ENCODE measurements at regions not wholly inside any gene's neighbourhood (a gene's known extent, or its start where the extent isn't known, plus 50 kb on each side); places are given as distances from the start of the nearest gene placed in this dataset.

GRCh38 chr1:96183485-96183884 is 538.1 kb upstream of the PTBP2 start:
- H3K4me1 Mint-ChIP-seq (ENCODE audit: low read depth), result no peaks in the 10 kb centered on the region
- Histone ChIP-seq H3K9me3 (ENCODE audit: control insufficient read depth in 1 of 2, insufficient read depth in 1 of 2, low read length in 2 of 2) (peaks cover 0 to 8% of the 10 kb centered on the region in 2 experiments), H3K36me3 (ENCODE audit: insufficient read depth, low read length) (no peaks in the 10 kb centered on the region), H3K4me1 (ENCODE audit: insufficient read depth, low read length) (no peaks in the 10 kb centered on the region), H3K27ac (ENCODE audit: low read depth in 1 of 2, low read length in 2 of 2) (no peak overlapping the region), H3K4me3 (ENCODE audit: low read length) (no peak overlapping the region), H3K27me3 (ENCODE audit: control insufficient read depth in 1 of 2, insufficient read depth in 2 of 2, low read length in 2 of 2) (no peaks in the 10 kb centered on the region)
- H3K4me3 Mint-ChIP-seq, result no peak overlapping the region
- H3K9me3 Mint-ChIP-seq, result no peaks in the 10 kb centered on the region
- ChIA-PET CTCF (interaction anchor here (0.6 kb wide), 1 partner anchor 280 kb away, joined by 4 read pairs; no protein-coding TSS in a partner anchor), POLR2A (interaction anchor here (1.1 kb wide), 1 partner anchor 11 kb away, joined by 4 read pairs; no protein-coding TSS in a partner anchor)
- intact Hi-C loops (cut with DNase I, micrococcal nuclease), result no loop called here
- ATAC-seq (ENCODE audit: poor library complexity) (no peak), DNase-seq (no peak)
- TF ChIP-seq CTCF (IDR thresholded peaks at IDR 0.05), result no peak
- no peak overlapping the region for H3K27ac Mint-ChIP-seq
- H3K36me3 Mint-ChIP-seq (ENCODE audit: low read depth), result no peaks in the 10 kb centered on the region
- no peaks in the 10 kb centered on the region for H3K27me3 Mint-ChIP-seq

DNA sequence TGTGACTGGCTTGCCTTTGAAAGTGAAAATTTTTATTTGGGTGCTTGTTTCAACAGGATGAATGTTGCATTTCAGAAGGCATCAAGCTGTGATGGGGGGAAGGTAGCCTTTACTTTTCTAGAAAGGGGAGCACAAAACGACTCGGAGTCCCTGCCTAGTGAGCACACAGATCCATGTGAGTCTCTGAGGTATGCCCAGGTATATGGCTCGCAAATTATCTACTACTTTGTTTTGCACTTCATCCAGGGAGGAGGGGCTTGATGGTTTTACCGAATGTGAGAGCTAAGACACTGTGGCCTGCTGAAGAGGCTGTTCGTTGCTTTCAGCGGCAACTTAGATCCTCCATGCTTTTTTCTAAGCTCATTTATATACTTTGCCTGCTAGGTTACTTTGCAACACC is 537.7 kb upstream of the PTBP2 start:
- CTCF ChIA-PET, result no interaction called here
- no peaks in the 10 kb centered on the region for H3K27me3 Mint-ChIP-seq
- H3K9me3 ChIP-seq (ENCODE audit: control insufficient read depth in 1 of 2, insufficient read depth in 1 of 2, low read length in 2 of 2), result peaks cover 0 to 8% of the 10 kb centered on the region in 2 experiments
- POLR2A ChIA-PET, result interaction anchor here (1.1 kb wide), 1 partner anchor 10 kb away, joined by 4 read pairs; no protein-coding TSS in a partner anchor
- no peaks in the 10 kb centered on the region for H3K27me3 ChIP-seq (ENCODE audit: control insufficient read depth in 1 of 2, insufficient read depth in 2 of 2, low read length in 2 of 2)
- H3K27ac Mint-ChIP-seq, result no peak overlapping the region
- ATAC-seq (ENCODE audit: poor library complexity) (no peak), DNase-seq (no peak)
- H3K36me3 ChIP-seq (ENCODE audit: insufficient read depth, low read length), result no peaks in the 10 kb centered on the region
- no peaks in the 10 kb centered on the region for H3K36me3 Mint-ChIP-seq (ENCODE audit: low read depth)
- H3K4me3 Mint-ChIP-seq, result no peak overlapping the region
- H3K4me3 ChIP-seq (ENCODE audit: low read length), result no peak overlapping the region
- H3K4me1 ChIP-seq (ENCODE audit: insufficient read depth, low read length), result no peaks in the 10 kb centered on the region
- TF ChIP-seq CTCF (IDR thresholded peaks at IDR 0.05), result no peak
- H3K4me1 Mint-ChIP-seq (ENCODE audit: low read depth), result no peaks in the 10 kb centered on the region
- H3K9me3 Mint-ChIP-seq, result no peaks in the 10 kb centered on the region
- intact Hi-C loops (cut with DNase I, micrococcal nuclease), result no loop called here
- no peak overlapping the region for H3K27ac ChIP-seq (ENCODE audit: low read depth in 1 of 2, low read length in 2 of 2)

GRCh38 chr1:96185181-96185580 is 536.4 kb upstream of the PTBP2 start:
- ChIA-PET CTCF (no interaction called here), POLR2A (no interaction called here)
- no peak for DNase-seq
- H3K27ac Mint-ChIP-seq, result no peak overlapping the region
- no peak overlapping the region for H3K4me3 ChIP-seq (ENCODE audit: low read length)
- H3K27ac ChIP-seq (ENCODE audit: low read depth in 1 of 2, low read length in 2 of 2), result no peak overlapping the region
- no peaks in the 10 kb centered on the region for H3K36me3 Mint-ChIP-seq (ENCODE audit: low read depth)
- no peaks in the 10 kb centered on the region for H3K27me3 ChIP-seq (ENCODE audit: control insufficient read depth in 1 of 2, insufficient read depth in 2 of 2, low read length in 2 of 2)
- no peaks in the 10 kb centered on the region for H3K36me3 ChIP-seq (ENCODE audit: insufficient read depth, low read length)
- peaks cover 0 to 4% of the 10 kb centered on the region in 2 experiments for H3K9me3 ChIP-seq (ENCODE audit: control insufficient read depth in 1 of 2, insufficient read depth in 1 of 2, low read length in 2 of 2)
- H3K4me1 ChIP-seq (ENCODE audit: insufficient read depth, low read length), result no peaks in the 10 kb centered on the region
- no peak overlapping the region for H3K4me3 Mint-ChIP-seq
- ATAC-seq (ENCODE audit: poor library complexity), result no peak
- H3K9me3 Mint-ChIP-seq, result no peaks in the 10 kb centered on the region
- H3K27me3 Mint-ChIP-seq, result no peaks in the 10 kb centered on the region
- H3K4me1 Mint-ChIP-seq (ENCODE audit: low read depth), result no peaks in the 10 kb centered on the region
- TF ChIP-seq CTCF (IDR thresholded peaks at IDR 0.05), result no peak
- intact Hi-C loops (cut with DNase I, micrococcal nuclease), result no loop called here
